Chondrocyte (in vitro differentiated cells): ENCODE measurements at regions not wholly inside any gene's neighbourhood (a gene's known extent, or its start where the extent isn't known, plus 50 kb on each side); places are given as distances from the start of the nearest gene placed in this dataset.

ENCODE experiments used
- DNase-seq: peaks from one replicate; pipeline ENCODE4 v3.0.0; 2021; ENCODE audit warnings: mixed read lengths, low spot score
- H3K27ac Mint-ChIP-seq: one replicate; pipeline ENCODE4 v1.8.0; 2021; ENCODE audit warnings: mild to moderate bottlenecking, moderate library complexity, mixed read lengths; ENCODE audit not compliant: unreplicated experiment
- H3K27me3 Mint-ChIP-seq: 2 replicates; pipeline ENCODE4 v1.8.0; 2021; ENCODE audit warnings: low read depth, mixed read lengths
- H3K36me3 Mint-ChIP-seq: 2 replicates; pipeline ENCODE4 v1.8.0; 2021; ENCODE audit warnings: low read depth, mixed read lengths
- H3K4me1 Mint-ChIP-seq: 2 replicates; pipeline ENCODE4 v1.8.0; 2021; ENCODE audit warnings: low read depth, mild to moderate bottlenecking, mixed read lengths
- H3K4me3 Mint-ChIP-seq: one replicate; pipeline ENCODE4 v1.8.0; 2021; ENCODE audit warnings: mild to moderate bottlenecking, moderate library complexity, mixed read lengths; ENCODE audit not compliant: unreplicated experiment
- H3K9me3 Mint-ChIP-seq: 2 replicates; pipeline ENCODE4 v1.8.0; 2021; ENCODE audit warnings: low read depth, mixed read lengths
- CTCF ChIP-seq: fragments of 200-600 bp; sonication (generic); IDR thresholded peaks from 2 replicates; pipeline ENCODE4 v1.5.0; 2021; ENCODE audit warnings: antibody characterized with exemption, mild to moderate bottlenecking, moderate library complexity

DNA sequence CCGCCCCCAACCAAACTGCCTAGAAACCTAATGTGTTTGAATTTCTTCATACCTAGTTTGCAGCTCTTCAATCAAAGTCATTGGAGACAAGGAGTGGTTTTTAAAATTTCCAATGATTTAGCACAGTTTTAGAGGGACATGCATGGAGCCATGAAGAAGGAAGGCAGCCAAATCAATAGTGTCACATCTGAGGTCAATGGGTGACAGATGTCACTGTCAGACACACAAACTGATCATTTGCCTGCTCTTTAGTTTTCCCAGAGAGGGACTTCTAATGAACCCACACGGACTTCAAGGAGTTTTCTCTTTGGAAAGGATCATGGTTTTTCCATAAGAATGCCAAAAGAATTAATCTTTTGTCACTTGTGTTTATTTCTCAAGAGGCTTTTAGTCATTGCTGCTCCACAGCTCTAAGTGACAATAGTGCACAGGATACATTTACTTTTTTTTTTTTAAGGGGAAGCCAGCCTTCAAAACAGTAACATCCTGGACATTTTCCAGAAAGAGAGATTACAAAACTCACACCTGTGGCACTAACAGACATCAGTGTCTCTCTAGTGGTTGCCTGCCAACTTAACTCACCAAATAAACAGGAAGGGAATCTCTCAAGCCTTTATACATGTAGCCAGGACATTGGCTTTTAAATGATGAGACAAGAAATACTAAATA is 251.1 kb upstream of the DIAPH2 start:
- H3K27me3 Mint-ChIP-seq, result no peaks in the 10 kb centered on the region
- H3K27ac Mint-ChIP-seq, result no peak overlapping the region
- no peaks in the 10 kb centered on the region for H3K36me3 Mint-ChIP-seq
- no peak for TF ChIP-seq CTCF
- peaks cover 82% of the 10 kb centered on the region for H3K4me1 Mint-ChIP-seq
- H3K4me3 Mint-ChIP-seq, result no peak overlapping the region
- no peaks in the 10 kb centered on the region for H3K9me3 Mint-ChIP-seq
- no peak for DNase-seq

DNA sequence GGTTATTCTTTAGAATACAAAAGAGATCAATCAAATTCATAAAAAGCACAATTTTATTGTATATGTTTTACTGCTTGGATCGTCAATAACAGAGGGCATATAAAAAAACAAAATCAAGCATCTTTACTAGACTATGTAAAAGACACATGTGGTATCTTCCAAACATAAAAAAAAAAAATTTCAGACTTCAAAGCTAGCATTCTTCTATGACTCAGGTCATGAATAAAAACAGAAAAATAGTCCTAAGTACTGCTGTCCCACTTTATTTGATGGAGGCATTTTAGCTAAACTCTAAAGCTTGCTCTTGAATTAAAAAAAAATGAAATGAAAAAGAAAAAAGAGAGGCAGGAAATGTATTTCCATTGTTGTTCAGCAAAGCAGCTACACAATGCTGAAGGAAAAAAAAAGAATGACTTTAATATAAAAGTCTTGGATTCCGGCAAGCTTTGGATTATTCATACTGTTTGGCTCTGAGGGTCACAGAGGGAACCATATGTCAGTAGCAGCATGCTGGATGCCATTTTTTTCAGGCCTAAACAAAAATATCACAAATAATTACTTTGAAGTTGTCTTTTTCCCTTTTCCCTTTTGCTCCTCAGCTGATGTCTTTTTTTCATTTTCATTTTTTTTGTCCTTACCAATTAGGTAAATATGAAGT is 249.1 kb upstream of the DIAPH2 start:
- no peak for DNase-seq
- H3K4me1 Mint-ChIP-seq, result peaks cover 81% of the 10 kb centered on the region
- no peaks in the 10 kb centered on the region for H3K27me3 Mint-ChIP-seq
- peak overlapping the region; percentile 93 for H3K27ac Mint-ChIP-seq
- no peaks in the 10 kb centered on the region for H3K9me3 Mint-ChIP-seq
- no peaks in the 10 kb centered on the region for H3K36me3 Mint-ChIP-seq
- TF ChIP-seq CTCF, result no peak
- no peak overlapping the region for H3K4me3 Mint-ChIP-seq

DNA sequence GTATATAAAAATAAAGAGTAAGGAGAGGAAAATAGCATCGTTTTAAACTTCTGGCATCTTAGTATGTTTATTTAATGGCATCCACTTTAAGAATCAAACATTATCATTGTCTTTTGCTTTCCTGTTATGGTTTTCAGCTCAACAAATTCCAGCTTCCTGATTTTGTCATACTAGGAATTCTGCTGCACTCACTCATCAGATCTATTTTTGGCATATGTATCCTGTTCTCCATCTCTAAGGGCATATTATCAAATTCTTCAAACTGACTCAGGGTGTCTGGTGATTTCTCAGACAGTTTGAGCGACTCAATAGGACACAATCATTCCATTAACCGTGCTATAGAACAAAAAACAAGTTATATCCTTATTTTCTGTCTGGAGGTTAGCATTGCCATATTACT is 248.5 kb upstream of the DIAPH2 start:
- Mint-ChIP-seq H3K9me3 (no peaks in the 10 kb centered on the region), H3K27ac (peak overlapping the region; percentile 93), H3K4me3 (no peak overlapping the region), H3K36me3 (no peaks in the 10 kb centered on the region), H3K4me1 (peaks cover 75% of the 10 kb centered on the region), H3K27me3 (no peaks in the 10 kb centered on the region)
- no peak for TF ChIP-seq CTCF
- no peak for DNase-seq

DNA sequence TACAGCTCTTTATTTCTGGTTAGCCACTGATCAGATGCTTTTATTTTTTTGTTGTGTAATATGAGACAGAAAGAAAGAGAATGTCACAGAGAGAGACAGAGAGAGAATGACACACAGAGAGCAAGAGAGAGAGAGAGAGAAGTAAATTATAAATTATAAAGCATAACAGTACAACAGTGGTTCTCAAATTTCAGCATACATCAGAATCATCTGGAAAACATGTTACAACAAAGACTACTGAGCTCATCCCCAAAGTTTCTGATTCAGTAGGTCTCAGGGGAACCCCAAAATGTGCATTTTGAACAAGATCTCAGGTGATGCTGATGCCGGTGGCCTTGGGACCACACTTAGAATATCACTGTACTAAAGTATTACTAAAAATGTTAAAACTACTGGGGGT is 245.8 kb upstream of the DIAPH2 start:
- Mint-ChIP-seq H3K4me1 (peaks cover 55% of the 10 kb centered on the region), H3K27ac (peak overlapping the region; percentile 50)

GRCh38 chrX:96440941-96441340 is 243.7 kb upstream of the DIAPH2 start:
- DNase-seq, result no peak
- Mint-ChIP-seq H3K4me3 (no peak overlapping the region), H3K4me1 (peaks cover 35% of the 10 kb centered on the region), H3K27ac (no peak overlapping the region), H3K36me3 (no peaks in the 10 kb centered on the region), H3K27me3 (no peaks in the 10 kb centered on the region), H3K9me3 (no peaks in the 10 kb centered on the region)
- TF ChIP-seq CTCF, result no peak

More for the DNA sequence above, 245.8 kb upstream of the DIAPH2 start:
- TF ChIP-seq CTCF, result no peak
- no peak overlapping the region for H3K4me3 Mint-ChIP-seq
- H3K9me3 Mint-ChIP-seq, result no peaks in the 10 kb centered on the region
- no peaks in the 10 kb centered on the region for H3K36me3 Mint-ChIP-seq
- no peaks in the 10 kb centered on the region for H3K27me3 Mint-ChIP-seq
- no peak for DNase-seq
